ENCODE measurements at regions not wholly inside any gene's neighbourhood (a gene's known extent, or its start where the extent isn't known, plus 50 kb on each side); places are given as distances from the start of the nearest gene placed in this dataset.

DNA sequence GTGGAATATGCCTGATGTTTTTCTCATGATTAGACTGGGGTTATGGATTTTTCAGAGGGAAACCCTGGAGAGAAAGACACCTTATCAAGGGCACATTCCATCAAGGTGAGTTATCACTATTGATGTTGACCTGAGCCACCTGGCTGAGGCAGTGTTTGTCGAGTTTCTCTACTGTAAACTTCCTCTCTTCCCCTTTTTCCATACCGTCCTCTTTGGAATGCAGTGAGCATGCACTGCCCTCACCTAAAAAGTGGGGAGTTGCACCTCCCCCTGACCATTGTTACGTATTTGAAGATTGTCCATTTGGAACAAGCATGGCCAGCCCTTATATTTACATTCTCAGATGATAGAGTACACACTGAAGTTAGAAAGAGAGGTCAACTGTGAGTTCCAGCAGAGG lies 53.9 kb upstream of the PWP1 start (continued):
- peak; percentile 56; the same call in 1 of the 2 replicates for TF ChIP-seq RXRB (CRISPR knock-in tag; IDR thresholded peaks at IDR 0.05; ENCODE audit: borderline replicate concordance)
- TF ChIP-seq, protein P1, sequence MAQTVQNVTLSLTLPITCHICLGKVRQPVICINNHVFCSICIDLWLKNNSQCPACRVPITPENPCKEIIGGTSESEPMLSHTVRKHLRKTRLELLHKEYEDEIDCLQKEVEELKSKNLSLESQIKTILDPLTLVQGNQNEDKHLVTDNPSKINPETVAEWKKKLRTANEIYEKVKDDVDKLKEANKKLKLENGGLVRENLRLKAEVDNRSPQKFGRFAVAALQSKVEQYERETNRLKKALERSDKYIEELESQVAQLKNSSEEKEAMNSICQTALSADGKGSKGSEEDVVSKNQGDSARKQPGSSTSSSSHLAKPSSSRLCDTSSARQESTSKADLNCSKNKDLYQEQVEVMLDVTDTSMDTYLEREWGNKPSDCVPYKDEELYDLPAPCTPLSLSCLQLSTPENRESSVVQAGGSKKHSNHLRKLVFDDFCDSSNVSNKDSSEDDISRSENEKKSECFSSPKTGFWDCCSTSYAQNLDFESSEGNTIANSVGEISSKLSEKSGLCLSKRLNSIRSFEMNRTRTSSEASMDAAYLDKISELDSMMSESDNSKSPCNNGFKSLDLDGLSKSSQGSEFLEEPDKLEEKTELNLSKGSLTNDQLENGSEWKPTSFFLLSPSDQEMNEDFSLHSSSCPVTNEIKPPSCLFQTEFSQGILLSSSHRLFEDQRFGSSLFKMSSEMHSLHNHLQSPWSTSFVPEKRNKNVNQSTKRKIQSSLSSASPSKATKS (CRISPR knock-in tag; IDR thresholded peaks at IDR 0.05), result no peak
- TF ChIP-seq PLRG1 (conservative IDR thresholded peaks at IDR 0.05), result no peak
- TF ChIP-seq SOX6 (IDR thresholded peaks at IDR 0.05), result no peak
- TF ChIP-seq SOX6 (CRISPR knock-in tag; IDR thresholded peaks at IDR 0.05), result peak; percentile 80
- TF ChIP-seq RORA (CRISPR knock-in tag; IDR thresholded peaks at IDR 0.05), result no peak
- peak; percentile 15; the same call in 1 of the 2 replicates for TF ChIP-seq GATAD2A (CRISPR knock-in tag; IDR thresholded peaks at IDR 0.05)
- no peak for TF ChIP-seq DPF2 (CRISPR knock-in tag; IDR thresholded peaks at IDR 0.05; ENCODE audit: borderline replicate concordance, low read depth)
- no peak for TF ChIP-seq CEBPG (CRISPR knock-in tag; IDR thresholded peaks at IDR 0.05)
- TF ChIP-seq FOSL2 (CRISPR knock-in tag; IDR thresholded peaks at IDR 0.05), result peak; percentile 84
- TF ChIP-seq, protein P2, sequence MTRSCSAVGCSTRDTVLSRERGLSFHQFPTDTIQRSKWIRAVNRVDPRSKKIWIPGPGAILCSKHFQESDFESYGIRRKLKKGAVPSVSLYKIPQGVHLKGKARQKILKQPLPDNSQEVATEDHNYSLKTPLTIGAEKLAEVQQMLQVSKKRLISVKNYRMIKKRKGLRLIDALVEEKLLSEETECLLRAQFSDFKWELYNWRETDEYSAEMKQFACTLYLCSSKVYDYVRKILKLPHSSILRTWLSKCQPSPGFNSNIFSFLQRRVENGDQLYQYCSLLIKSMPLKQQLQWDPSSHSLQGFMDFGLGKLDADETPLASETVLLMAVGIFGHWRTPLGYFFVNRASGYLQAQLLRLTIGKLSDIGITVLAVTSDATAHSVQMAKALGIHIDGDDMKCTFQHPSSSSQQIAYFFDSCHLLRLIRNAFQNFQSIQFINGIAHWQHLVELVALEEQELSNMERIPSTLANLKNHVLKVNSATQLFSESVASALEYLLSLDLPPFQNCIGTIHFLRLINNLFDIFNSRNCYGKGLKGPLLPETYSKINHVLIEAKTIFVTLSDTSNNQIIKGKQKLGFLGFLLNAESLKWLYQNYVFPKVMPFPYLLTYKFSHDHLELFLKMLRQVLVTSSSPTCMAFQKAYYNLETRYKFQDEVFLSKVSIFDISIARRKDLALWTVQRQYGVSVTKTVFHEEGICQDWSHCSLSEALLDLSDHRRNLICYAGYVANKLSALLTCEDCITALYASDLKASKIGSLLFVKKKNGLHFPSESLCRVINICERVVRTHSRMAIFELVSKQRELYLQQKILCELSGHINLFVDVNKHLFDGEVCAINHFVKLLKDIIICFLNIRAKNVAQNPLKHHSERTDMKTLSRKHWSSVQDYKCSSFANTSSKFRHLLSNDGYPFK (CRISPR knock-in tag; IDR thresholded peaks at IDR 0.05; ENCODE audit: borderline replicate concordance), result no peak
- no peak for TF ChIP-seq ZNF350 (CRISPR knock-in tag; IDR thresholded peaks at IDR 0.05; ENCODE audit: borderline replicate concordance, low read depth)
- TF ChIP-seq TCF12 (IDR thresholded peaks at IDR 0.05), result no peak
- TF ChIP-seq TCF12 (CRISPR knock-in tag; IDR thresholded peaks at IDR 0.05), result no peak
- TF ChIP-seq ZC3H13 (CRISPR knock-in tag; IDR thresholded peaks at IDR 0.05), result no peak
- TF ChIP-seq, protein P3, sequence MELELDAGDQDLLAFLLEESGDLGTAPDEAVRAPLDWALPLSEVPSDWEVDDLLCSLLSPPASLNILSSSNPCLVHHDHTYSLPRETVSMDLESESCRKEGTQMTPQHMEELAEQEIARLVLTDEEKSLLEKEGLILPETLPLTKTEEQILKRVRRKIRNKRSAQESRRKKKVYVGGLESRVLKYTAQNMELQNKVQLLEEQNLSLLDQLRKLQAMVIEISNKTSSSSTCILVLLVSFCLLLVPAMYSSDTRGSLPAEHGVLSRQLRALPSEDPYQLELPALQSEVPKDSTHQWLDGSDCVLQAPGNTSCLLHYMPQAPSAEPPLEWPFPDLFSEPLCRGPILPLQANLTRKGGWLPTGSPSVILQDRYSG (CRISPR knock-in tag; IDR thresholded peaks at IDR 0.05), result no peak
- TF ChIP-seq, protein P4, sequence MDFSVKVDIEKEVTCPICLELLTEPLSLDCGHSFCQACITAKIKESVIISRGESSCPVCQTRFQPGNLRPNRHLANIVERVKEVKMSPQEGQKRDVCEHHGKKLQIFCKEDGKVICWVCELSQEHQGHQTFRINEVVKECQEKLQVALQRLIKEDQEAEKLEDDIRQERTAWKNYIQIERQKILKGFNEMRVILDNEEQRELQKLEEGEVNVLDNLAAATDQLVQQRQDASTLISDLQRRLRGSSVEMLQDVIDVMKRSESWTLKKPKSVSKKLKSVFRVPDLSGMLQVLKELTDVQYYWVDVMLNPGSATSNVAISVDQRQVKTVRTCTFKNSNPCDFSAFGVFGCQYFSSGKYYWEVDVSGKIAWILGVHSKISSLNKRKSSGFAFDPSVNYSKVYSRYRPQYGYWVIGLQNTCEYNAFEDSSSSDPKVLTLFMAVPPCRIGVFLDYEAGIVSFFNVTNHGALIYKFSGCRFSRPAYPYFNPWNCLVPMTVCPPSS (IDR thresholded peaks at IDR 0.05), result no peak
- TF ChIP-seq, protein P5, sequence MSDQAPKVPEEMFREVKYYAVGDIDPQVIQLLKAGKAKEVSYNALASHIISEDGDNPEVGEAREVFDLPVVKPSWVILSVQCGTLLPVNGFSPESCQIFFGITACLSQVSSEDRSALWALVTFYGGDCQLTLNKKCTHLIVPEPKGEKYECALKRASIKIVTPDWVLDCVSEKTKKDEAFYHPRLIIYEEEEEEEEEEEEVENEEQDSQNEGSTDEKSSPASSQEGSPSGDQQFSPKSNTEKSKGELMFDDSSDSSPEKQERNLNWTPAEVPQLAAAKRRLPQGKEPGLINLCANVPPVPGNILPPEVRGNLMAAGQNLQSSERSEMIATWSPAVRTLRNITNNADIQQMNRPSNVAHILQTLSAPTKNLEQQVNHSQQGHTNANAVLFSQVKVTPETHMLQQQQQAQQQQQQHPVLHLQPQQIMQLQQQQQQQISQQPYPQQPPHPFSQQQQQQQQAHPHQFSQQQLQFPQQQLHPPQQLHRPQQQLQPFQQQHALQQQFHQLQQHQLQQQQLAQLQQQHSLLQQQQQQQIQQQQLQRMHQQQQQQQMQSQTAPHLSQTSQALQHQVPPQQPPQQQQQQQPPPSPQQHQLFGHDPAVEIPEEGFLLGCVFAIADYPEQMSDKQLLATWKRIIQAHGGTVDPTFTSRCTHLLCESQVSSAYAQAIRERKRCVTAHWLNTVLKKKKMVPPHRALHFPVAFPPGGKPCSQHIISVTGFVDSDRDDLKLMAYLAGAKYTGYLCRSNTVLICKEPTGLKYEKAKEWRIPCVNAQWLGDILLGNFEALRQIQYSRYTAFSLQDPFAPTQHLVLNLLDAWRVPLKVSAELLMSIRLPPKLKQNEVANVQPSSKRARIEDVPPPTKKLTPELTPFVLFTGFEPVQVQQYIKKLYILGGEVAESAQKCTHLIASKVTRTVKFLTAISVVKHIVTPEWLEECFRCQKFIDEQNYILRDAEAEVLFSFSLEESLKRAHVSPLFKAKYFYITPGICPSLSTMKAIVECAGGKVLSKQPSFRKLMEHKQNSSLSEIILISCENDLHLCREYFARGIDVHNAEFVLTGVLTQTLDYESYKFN (CRISPR knock-in tag; conservative IDR thresholded peaks at IDR 0.05), result peak; percentile 58
- TF ChIP-seq, protein P6, sequence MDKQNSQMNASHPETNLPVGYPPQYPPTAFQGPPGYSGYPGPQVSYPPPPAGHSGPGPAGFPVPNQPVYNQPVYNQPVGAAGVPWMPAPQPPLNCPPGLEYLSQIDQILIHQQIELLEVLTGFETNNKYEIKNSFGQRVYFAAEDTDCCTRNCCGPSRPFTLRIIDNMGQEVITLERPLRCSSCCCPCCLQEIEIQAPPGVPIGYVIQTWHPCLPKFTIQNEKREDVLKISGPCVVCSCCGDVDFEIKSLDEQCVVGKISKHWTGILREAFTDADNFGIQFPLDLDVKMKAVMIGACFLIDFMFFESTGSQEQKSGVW (CRISPR knock-in tag; IDR thresholded peaks at IDR 0.05; ENCODE audit: borderline replicate concordance), result no peak
